Stromal cell of bone marrow (primary cell): ENCODE measurements at regions not wholly inside any gene's neighbourhood (a gene's known extent, or its start where the extent isn't known, plus 50 kb on each side); places are given as distances from the start of the nearest gene placed in this dataset.

Experiments
- DNase-seq: peaks from one replicate; pipeline ENCODE4 v3.0.0-alpha.2; 2012; ENCODE audit warnings: low read depth

DNA sequence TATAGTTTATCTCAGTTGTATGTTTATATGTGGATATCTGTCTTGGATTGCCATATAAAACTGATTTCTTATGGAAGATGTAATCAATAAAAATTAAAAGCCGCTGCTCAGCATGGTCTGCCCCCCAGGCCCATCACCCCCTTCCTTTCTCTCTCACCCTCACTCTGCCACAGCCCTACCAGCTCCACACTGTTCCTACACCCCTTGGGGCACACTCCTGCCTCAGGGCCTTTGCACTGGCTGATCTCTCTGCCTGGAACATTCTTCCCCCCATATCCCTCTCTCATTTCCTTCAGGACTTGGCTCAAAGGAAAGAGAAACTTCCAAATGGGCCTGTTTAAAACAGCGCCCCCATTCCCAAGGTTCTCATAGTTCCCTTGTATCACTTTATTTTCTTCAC lies 63.1 kb downstream of the LRRC32 start:
- DNase-seq = no peak

DNA sequence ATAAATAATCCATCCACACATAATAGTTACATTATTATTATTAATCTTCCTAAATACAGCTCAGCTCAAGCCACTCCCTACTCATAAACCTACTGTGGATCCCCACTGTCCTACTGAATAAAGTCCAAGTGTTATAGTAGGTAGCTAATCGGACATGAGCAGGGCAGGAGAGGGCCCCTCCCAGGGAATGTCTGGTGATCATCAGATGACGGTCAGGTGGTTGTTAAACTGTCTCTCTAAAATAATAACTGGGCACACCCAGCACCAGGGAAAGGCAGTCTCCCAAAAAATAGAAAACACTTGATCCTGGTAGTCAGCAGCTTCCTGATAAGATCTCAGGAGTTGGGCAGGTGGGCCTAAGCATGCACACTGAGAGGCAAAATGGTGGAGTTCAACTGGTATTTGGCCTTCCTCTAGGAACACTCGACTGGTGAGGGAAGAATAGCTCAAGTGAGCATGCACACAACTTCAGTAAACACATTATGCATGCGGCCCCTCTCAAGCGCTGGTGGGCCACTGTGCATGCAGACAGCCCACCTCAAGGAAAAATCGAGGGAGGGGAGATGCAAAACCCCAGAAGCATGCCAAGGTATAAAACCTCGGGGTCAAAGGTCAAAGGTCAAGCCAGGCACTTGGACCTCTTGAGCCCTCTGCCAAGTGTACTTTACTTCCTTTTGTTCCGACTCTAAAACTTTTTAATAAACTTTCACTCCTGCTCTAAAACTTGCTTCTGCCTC lies 65.0 kb downstream of the LRRC32 start:
- no peak for DNase-seq

DNA sequence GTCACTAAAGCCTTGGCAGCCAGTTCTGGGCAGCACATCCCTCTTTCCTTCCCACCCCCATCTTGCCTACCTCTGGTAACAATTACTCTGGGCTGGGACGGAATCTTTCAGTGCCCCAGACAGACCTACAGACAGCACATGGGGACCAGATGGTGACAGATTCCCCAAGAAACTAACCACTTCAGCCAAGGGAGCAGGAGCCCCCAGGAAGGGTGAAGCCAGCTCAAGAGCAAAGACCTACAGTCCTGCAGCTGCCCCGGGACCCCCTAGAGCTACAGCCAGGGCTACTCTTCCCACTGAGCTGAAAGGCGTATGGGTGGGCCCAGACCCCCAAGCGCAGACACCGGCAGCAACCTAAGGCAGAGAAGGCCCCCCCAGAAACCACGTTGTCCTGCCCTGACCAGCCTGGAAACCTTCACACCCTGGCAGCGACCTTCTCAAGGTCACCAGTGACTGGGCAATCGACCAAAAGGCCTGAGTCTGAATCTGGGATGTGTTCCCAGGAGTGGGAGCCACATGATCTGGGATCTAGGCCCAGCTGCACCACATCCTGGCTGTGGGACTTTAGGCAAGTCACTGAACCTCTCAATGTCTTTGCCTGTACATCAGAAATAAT lies 65.8 kb downstream of the LRRC32 start:
- peak; percentile 81 for DNase-seq

DNA sequence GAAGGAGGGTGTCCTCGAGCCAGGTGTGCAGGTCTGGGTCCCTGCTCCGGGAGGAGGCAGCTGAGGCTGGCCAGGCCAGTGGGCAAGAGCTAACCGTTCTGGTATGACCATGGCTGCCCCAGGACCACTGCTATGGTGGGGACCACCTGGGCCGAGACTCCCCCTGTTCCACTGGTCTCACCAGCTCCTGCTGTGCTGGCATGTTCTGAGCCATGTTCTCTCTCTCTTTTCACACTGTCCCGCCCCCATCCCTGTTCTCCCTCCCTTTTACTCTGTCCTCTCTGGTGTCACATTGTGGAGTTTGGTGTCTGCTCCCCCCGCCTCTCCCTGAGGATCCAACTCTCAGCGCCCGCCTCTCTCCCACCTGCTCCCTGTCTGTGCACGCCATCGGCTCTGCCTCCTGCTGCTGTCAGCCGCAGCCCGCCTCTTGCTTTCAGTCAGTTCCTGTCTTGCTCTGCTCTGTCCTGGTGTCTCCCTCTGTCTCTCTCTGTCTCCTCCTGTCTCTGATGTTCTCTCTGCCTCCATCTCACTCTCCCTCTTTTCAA lies 66.4 kb downstream of the LRRC32 start:
- DNase-seq = no peak

DNA sequence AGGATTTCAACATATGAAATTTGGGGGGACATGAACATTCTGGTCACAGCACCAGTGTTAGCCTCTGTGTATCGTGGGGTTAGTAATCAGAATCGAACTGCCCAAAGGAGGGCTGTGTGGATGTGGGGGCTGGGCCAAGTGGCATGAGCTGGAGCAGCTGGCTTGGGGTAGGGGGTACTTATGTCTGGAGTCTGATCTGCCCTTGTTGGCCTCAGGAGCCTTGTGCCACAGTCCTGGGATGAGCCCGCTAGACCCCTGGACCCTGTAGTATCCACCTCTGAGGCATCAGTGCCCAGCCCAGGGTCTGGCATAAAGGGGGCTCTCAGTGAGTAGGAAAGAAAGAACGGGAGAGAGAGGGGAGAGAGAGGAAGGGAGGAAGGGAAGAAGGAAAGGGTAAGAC lies 67.3 kb downstream of the LRRC32 start:
- no peak for DNase-seq
